CD14-positive monocyte (primary cell): ENCODE measurements at regions not wholly inside any gene's neighbourhood (a gene's known extent, or its start where the extent isn't known, plus 50 kb on each side); places are given as distances from the start of the nearest gene placed in this dataset.

Source experiments
- DNase-seq, 3 donors: peaks; one replicate each; pipeline ENCODE4 v3.0.0-alpha.2; 2011 to 2022
- H2AFZ ChIP-seq: 2 replicates; pipeline ENCODE4 v1.6.0; 2012; ENCODE audit warnings: mild to moderate bottlenecking, low read depth, low read length, inconsistent platforms; ENCODE audit not compliant: insufficient read depth, poor library complexity, severe bottlenecking
- H3K27ac ChIP-seq, 2 donors: 1 replicate in 1 of 2; 2 replicates in 1 of 2; pipeline ENCODE4 v1.5.1; 2012 to 2013; ENCODE audit warnings: low read length in 2 of 2, control low read depth in 1 of 2, inconsistent platforms in 1 of 2, low read depth in 1 of 2, mild to moderate bottlenecking in 1 of 2
- H3K27me3 ChIP-seq, 2 donors: one replicate each; pipeline versions ENCODE4 v1.6.0 to v1.6.1; 2011 to 2013; ENCODE audit warnings: low read length in 2 of 2; ENCODE audit not compliant: control insufficient read depth in 2 of 2, insufficient read depth in 2 of 2
- H3K36me3 ChIP-seq, 2 donors: replicated peaks in 1 of 2; 1 replicate in 1 of 2; 2 replicates in 1 of 2; pipeline versions ENCODE4 v1.5.1 to v1.6.1; 2012 to 2013; ENCODE audit warnings: low read length in 2 of 2, control low read depth in 1 of 2, inconsistent platforms in 1 of 2, mild to moderate bottlenecking in 1 of 2; ENCODE audit not compliant: insufficient read depth in 2 of 2, control insufficient read depth in 1 of 2
- H3K4me1 ChIP-seq, 2 donors: 1 replicate in 1 of 2; 2 replicates in 1 of 2; pipeline versions ENCODE4 v1.5.1 to v1.6.1; 2012 to 2013; ENCODE audit warnings: low read length in 2 of 2, control low read depth in 1 of 2, inconsistent platforms in 1 of 2, mild to moderate bottlenecking in 1 of 2, moderate library complexity in 1 of 2; ENCODE audit not compliant: insufficient read depth in 2 of 2, control insufficient read depth in 1 of 2
- H3K4me2 ChIP-seq: replicated peaks from 2 replicates; pipeline ENCODE3; 2012; ENCODE audit warnings: low read length, moderate library complexity, mild to moderate bottlenecking; ENCODE audit not compliant: poor library complexity, severe bottlenecking; ENCODE audit errors: extremely low read depth
- H3K4me3 ChIP-seq, 3 experiments: fragments of 200-600 bp in 1 of 3; sonication (generic) in 1 of 3; replicated peaks in 1 of 3; 1 replicate in 2 of 3; 2 replicates in 1 of 3; pipeline ENCODE4 v1.5.1; 2011 to 2013; ENCODE audit warnings: low read length in 3 of 3, mild to moderate bottlenecking in 3 of 3, control low read depth in 2 of 3, low read depth in 2 of 3, inconsistent platforms in 1 of 3, moderate library complexity in 1 of 3
- H3K79me2 ChIP-seq: 2 replicates; pipeline ENCODE4 v1.6.0; 2012; ENCODE audit warnings: mild to moderate bottlenecking, control low read depth, inconsistent platforms, low read length, moderate library complexity; ENCODE audit not compliant: insufficient read depth
- H3K9ac ChIP-seq: 2 replicates; pipeline ENCODE4 v1.6.0; 2017; ENCODE audit warnings: low read length, mild to moderate bottlenecking; ENCODE audit not compliant: insufficient read depth, poor library complexity, severe bottlenecking
- H3K9me3 ChIP-seq, 2 donors: replicated peaks in 1 of 2; 1 replicate in 1 of 2; 2 replicates in 1 of 2; pipeline versions ENCODE4 v1.5.1 to v1.6.1; 2012 to 2013; ENCODE audit warnings: low read length in 2 of 2, control low read depth in 1 of 2; ENCODE audit not compliant: control insufficient read depth in 1 of 2, insufficient read depth in 1 of 2
- H4K20me1 ChIP-seq: 2 replicates; pipeline ENCODE4 v1.6.0; 2012; ENCODE audit warnings: mild to moderate bottlenecking, low read length, control low read depth, moderate library complexity; ENCODE audit not compliant: insufficient read depth
- H3K27ac Mint-ChIP-seq, 7 donors: one replicate each; pipeline ENCODE4 v1.8.0; 2020; ENCODE audit warnings: mild to moderate bottlenecking in 7 of 7, mixed read lengths in 7 of 7, moderate library complexity in 6 of 7, inconsistent platforms in 2 of 7
- H3K27me3 Mint-ChIP-seq, 3 donors: one replicate each; pipeline ENCODE4 v1.8.0; 2021 to 2022; ENCODE audit warnings: low read depth in 3 of 3, mild to moderate bottlenecking in 3 of 3, mixed read lengths in 3 of 3, moderate library complexity in 3 of 3, inconsistent platforms in 1 of 3
- H3K36me3 Mint-ChIP-seq, 2 donors: one replicate each; pipeline ENCODE4 v1.8.0; 2020; ENCODE audit warnings: mixed read lengths in 2 of 2, inconsistent platforms in 1 of 2, mild to moderate bottlenecking in 1 of 2
- H3K4me1 Mint-ChIP-seq: one replicate; pipeline ENCODE4 v1.8.0; 2020; ENCODE audit warnings: mild to moderate bottlenecking, mixed read lengths
- H3K4me3 Mint-ChIP-seq, 2 donors: one replicate each; pipeline ENCODE4 v1.8.0; 2020; ENCODE audit warnings: mild to moderate bottlenecking in 2 of 2, mixed read lengths in 2 of 2, moderate library complexity in 1 of 2
- H3K9me3 Mint-ChIP-seq, 7 donors: one replicate each; pipeline ENCODE4 v1.8.0; 2020 to 2022; ENCODE audit warnings: mixed read lengths in 7 of 7, mild to moderate bottlenecking in 6 of 7, moderate library complexity in 6 of 7, inconsistent platforms in 2 of 7
- WGBS: methylation state at CpG from one replicate; pipeline ENCODE4 v1.1.5; 2013; ENCODE audit warnings: missing lambda C conversion rate; ENCODE audit not compliant: insufficient coverage; 5-methylcytosine and 5-hydroxymethylcytosine counted together
- intact Hi-C, 2 donors: fragments of 100-400 bp; cut with micrococcal nuclease; formaldehyde crosslinking; loops; one replicate each; pipeline versions ENCODE4 v1.15.0 to v1.15.1; 2023
- TF ChIP-seq, protein P1 (sequence below): fragments of 200-600 bp; IDR thresholded peaks from one replicate; pipeline ENCODE4 v1.8.0; 2022; ENCODE audit warnings: antibody characterized with exemption, mild to moderate bottlenecking

DNA sequence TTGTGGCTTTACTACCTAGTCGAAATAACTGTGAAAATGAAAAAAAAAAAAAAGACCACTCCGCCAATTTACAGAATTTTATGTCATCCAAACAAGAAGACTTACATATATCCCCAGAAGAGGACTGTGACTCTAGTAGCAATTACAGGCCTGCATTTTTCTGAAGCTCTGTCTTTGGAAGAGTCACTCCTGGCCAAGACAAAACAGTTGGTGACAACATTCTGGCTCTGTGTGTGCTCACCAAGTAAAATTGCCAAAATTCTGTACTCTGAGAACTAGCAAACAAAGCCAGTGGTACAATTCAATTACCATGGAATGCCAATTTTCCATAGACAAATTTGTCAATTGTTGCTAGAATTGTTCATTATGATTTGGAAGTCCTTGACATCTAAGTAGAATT is 311.1 kb downstream of the PDGFC start:
- Histone ChIP-seq H3K4me1 (no peaks in the 10 kb centered on the region), H3K27ac (no peak overlapping the region), H3K27me3 (no peaks in the 10 kb centered on the region), H3K36me3 (no peaks in the 10 kb centered on the region), H3K79me2 (no peaks in the 10 kb centered on the region), H3K9me3 (no peaks in the 10 kb centered on the region), H3K4me3 (no peak overlapping the region), H3K4me2 (no peak overlapping the region), H4K20me1 (no peaks in the 10 kb centered on the region), H2AFZ (no peak overlapping the region), H3K9ac (no peak overlapping the region)
- TF ChIP-seq, protein P1, sequence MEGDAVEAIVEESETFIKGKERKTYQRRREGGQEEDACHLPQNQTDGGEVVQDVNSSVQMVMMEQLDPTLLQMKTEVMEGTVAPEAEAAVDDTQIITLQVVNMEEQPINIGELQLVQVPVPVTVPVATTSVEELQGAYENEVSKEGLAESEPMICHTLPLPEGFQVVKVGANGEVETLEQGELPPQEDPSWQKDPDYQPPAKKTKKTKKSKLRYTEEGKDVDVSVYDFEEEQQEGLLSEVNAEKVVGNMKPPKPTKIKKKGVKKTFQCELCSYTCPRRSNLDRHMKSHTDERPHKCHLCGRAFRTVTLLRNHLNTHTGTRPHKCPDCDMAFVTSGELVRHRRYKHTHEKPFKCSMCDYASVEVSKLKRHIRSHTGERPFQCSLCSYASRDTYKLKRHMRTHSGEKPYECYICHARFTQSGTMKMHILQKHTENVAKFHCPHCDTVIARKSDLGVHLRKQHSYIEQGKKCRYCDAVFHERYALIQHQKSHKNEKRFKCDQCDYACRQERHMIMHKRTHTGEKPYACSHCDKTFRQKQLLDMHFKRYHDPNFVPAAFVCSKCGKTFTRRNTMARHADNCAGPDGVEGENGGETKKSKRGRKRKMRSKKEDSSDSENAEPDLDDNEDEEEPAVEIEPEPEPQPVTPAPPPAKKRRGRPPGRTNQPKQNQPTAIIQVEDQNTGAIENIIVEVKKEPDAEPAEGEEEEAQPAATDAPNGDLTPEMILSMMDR = no peak
- Mint-ChIP-seq H3K9me3 (no peaks in the 10 kb centered on the region), H3K27me3 (no peaks in the 10 kb centered on the region), H3K36me3 (no peaks in the 10 kb centered on the region), H3K4me1 (no peaks in the 10 kb centered on the region), H3K27ac (no peak overlapping the region), H3K4me3 (no peak overlapping the region)
- no peak for DNase-seq
- intact Hi-C loops = no loop called here
- no CpG with 5 or more reads among the region's 2 CpGs for WGBS

DNA sequence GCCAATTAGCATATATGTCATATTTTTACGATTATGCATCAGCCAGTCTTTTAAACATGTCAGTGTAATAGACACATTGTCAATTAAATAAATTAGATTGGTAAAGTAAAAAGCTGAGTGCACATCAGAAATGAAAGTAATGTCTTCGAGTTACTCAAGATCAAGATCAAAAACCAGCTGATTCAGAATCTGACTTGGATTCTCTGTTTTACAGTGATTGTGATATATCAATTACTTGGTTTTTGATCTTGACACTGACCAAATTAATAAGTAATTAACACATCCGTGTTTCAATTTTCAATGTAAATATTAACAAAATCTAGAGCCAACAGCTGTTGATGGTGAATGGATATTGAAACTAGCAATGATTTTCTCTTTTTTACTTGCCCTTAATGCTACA is 311.6 kb downstream of the PDGFC start:
- WGBS = no CpG with 5 or more reads among the region's 3 CpGs

More for the DNA sequence above, 311.6 kb downstream of the PDGFC start:
- no peak for DNase-seq
- Mint-ChIP-seq H3K36me3 (no peaks in the 10 kb centered on the region), H3K9me3 (peaks cover 0 to 3% (median 0%) of the 10 kb centered on the region in 7 donors), H3K4me1 (no peaks in the 10 kb centered on the region), H3K27ac (no peak overlapping the region), H3K27me3 (no peaks in the 10 kb centered on the region), H3K4me3 (no peak overlapping the region)
- Histone ChIP-seq H3K4me2 (no peak overlapping the region), H3K27me3 (no peaks in the 10 kb centered on the region), H3K79me2 (no peaks in the 10 kb centered on the region), H3K4me1 (no peaks in the 10 kb centered on the region), H3K4me3 (no peak overlapping the region), H3K9ac (no peak overlapping the region), H3K27ac (no peak overlapping the region), H3K36me3 (no peaks in the 10 kb centered on the region), H3K9me3 (peaks cover 0 to 2% of the 10 kb centered on the region in 2 donors), H2AFZ (no peak overlapping the region), H4K20me1 (no peaks in the 10 kb centered on the region)
- intact Hi-C loops = no loop called here
- TF ChIP-seq, protein P1 = no peak
